ENCODE measurements at regions not wholly inside any gene's neighbourhood (a gene's known extent, or its start where the extent isn't known, plus 50 kb on each side); places are given as distances from the start of the nearest gene placed in this dataset.

DNA sequence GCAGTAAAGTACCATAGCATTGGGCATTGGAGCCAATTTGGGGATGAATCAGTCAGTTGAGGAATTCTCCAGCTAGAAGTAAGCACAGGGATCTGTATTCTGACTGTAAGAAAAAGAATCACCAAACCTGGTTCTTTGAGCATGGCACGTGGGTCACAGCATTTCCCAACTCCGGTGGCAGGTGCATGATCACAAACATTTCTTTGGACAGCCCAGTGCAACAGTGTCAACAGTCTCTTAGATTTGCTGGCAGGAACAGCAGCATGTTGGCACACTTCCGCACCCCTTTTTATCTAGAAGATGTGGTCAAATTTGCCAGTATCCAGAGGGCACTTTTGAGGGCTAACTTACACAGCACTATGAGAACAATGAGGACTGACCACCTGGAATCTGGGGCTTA, 437.5 kb upstream of the GHITM start:
- H2AFZ ChIP-seq (ENCODE audit: control insufficient read depth, low read length), result no peak overlapping the region
- FAIRE-seq, result no peak
- no peaks in the 10 kb centered on the region for H3K4me1 ChIP-seq (ENCODE audit: control insufficient read depth, extremely low read depth, insufficient read depth, low read length)
- H3K79me2 ChIP-seq (ENCODE audit: control insufficient read depth, insufficient read depth, low read length), result no peaks in the 10 kb centered on the region
- H3K27ac ChIP-seq (ENCODE audit: control insufficient read depth, insufficient read depth, low read length), result no peak overlapping the region
- TF ChIP-seq EZH2 (IDR thresholded peaks at IDR 0.05; ENCODE audit: low read length), result no peak
- TF ChIP-seq, protein P1, sequence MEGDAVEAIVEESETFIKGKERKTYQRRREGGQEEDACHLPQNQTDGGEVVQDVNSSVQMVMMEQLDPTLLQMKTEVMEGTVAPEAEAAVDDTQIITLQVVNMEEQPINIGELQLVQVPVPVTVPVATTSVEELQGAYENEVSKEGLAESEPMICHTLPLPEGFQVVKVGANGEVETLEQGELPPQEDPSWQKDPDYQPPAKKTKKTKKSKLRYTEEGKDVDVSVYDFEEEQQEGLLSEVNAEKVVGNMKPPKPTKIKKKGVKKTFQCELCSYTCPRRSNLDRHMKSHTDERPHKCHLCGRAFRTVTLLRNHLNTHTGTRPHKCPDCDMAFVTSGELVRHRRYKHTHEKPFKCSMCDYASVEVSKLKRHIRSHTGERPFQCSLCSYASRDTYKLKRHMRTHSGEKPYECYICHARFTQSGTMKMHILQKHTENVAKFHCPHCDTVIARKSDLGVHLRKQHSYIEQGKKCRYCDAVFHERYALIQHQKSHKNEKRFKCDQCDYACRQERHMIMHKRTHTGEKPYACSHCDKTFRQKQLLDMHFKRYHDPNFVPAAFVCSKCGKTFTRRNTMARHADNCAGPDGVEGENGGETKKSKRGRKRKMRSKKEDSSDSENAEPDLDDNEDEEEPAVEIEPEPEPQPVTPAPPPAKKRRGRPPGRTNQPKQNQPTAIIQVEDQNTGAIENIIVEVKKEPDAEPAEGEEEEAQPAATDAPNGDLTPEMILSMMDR (optimal IDR thresholded peaks at IDR 0.05 in 1 of 3, IDR thresholded peaks at IDR 0.05 in 1 of 3, conservative IDR thresholded peaks at IDR 0.05 in 1 of 3; ENCODE audit: extremely low read depth in 1 of 3, insufficient read depth in 2 of 3, low read length in 3 of 3), result no peak
- no peaks in the 10 kb centered on the region for H3K27me3 ChIP-seq (ENCODE audit: control insufficient read depth, extremely low read depth, insufficient read depth, low read length)
- no peaks in the 10 kb centered on the region for H4K20me1 ChIP-seq (ENCODE audit: control insufficient read depth, extremely low read depth, insufficient read depth, low read length)
- no peak for DNase-seq (ENCODE audit: low read depth, low spot score)
- no peak overlapping the region for H3K9ac ChIP-seq (ENCODE audit: control insufficient read depth, extremely low read depth, insufficient read depth, low read length)
- H3K9me1 ChIP-seq (ENCODE audit: control insufficient read depth, extremely low read depth, insufficient read depth, low read length), result no peaks in the 10 kb centered on the region
- dilution Hi-C loops (cut with MboI; ENCODE audit: extremely low pct_ligation_motif_present, low sequenced_read_pairs), result no loop called here
- peaks cover 2% of the 10 kb centered on the region for H3K9me3 ChIP-seq (ENCODE audit: control insufficient read depth, low read depth, low read length)
- H3K4me2 ChIP-seq (ENCODE audit: control insufficient read depth, extremely low read depth, insufficient read depth, low read depth, low read length), result no peak overlapping the region
- no peaks in the 10 kb centered on the region for H3K36me3 ChIP-seq (ENCODE audit: control insufficient read depth in 2 of 2, extremely low read depth in 1 of 2, insufficient read depth in 2 of 2, low read length in 2 of 2)
- no peak overlapping the region for H3K4me3 ChIP-seq (ENCODE audit: control insufficient read depth in 2 of 3, extremely low read depth in 1 of 3, insufficient read depth in 2 of 3, low read depth in 1 of 3, low read length in 3 of 3)

DNA sequence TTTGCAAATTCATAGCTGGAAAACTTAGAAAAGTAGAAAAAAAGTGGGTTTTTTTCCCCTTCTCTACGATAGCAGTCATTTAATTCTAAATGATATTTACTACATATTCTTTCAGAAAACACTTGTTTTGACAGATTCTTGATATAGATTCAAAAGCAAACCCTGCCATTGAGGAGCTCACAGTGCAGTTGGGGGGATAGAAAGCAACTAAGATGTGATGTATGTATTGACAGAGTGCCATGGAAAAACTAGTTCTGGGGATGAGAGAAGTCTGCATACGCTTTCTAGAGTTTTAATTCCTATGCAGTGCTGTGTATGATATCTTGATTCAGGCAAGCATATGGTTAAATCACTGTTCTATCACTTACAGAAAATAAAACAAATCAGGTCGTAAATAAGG, 436.6 kb upstream of the GHITM start:
- Histone ChIP-seq H3K4me1 (ENCODE audit: control insufficient read depth, extremely low read depth, insufficient read depth, low read length) (no peaks in the 10 kb centered on the region), H4K20me1 (ENCODE audit: control insufficient read depth, extremely low read depth, insufficient read depth, low read length) (no peaks in the 10 kb centered on the region), H3K79me2 (ENCODE audit: control insufficient read depth, insufficient read depth, low read length) (no peaks in the 10 kb centered on the region), H3K9ac (ENCODE audit: control insufficient read depth, extremely low read depth, insufficient read depth, low read length) (no peak overlapping the region), H3K9me1 (ENCODE audit: control insufficient read depth, extremely low read depth, insufficient read depth, low read length) (no peaks in the 10 kb centered on the region), H3K4me3 (ENCODE audit: control insufficient read depth in 2 of 3, extremely low read depth in 1 of 3, insufficient read depth in 2 of 3, low read depth in 1 of 3, low read length in 3 of 3) (no peak overlapping the region), H2AFZ (ENCODE audit: control insufficient read depth, low read length) (no peak overlapping the region), H3K27me3 (ENCODE audit: control insufficient read depth, extremely low read depth, insufficient read depth, low read length) (no peaks in the 10 kb centered on the region), H3K27ac (ENCODE audit: control insufficient read depth, insufficient read depth, low read length) (no peak overlapping the region), H3K4me2 (ENCODE audit: control insufficient read depth, extremely low read depth, insufficient read depth, low read depth, low read length) (no peak overlapping the region), H3K9me3 (ENCODE audit: control insufficient read depth, low read depth, low read length) (peaks cover 2% of the 10 kb centered on the region), H3K36me3 (ENCODE audit: control insufficient read depth in 2 of 2, extremely low read depth in 1 of 2, insufficient read depth in 2 of 2, low read length in 2 of 2) (no peaks in the 10 kb centered on the region)
- dilution Hi-C loops (cut with MboI; ENCODE audit: extremely low pct_ligation_motif_present, low sequenced_read_pairs), result no loop called here
- FAIRE-seq, result no peak
- TF ChIP-seq, protein P1 (optimal IDR thresholded peaks at IDR 0.05 in 1 of 3, IDR thresholded peaks at IDR 0.05 in 1 of 3, conservative IDR thresholded peaks at IDR 0.05 in 1 of 3; ENCODE audit: extremely low read depth in 1 of 3, insufficient read depth in 2 of 3, low read length in 3 of 3), result no peak
- no peak for TF ChIP-seq EZH2 (IDR thresholded peaks at IDR 0.05; ENCODE audit: low read length)
- no peak for DNase-seq (ENCODE audit: low read depth, low spot score)

Data from keratinocyte (primary cell).